Stimulated activated CD4-positive, alpha-beta T cell treated with anti-CD3 and anti-CD28 coated beads, Interleukin-4, amount 100 ng/mL, for 1 hour (primary cell): ENCODE measurements at regions not wholly inside any gene's neighbourhood (a gene's known extent, or its start where the extent isn't known, plus 50 kb on each side); places are given as distances from the start of the nearest gene placed in this dataset.

Source experiments
- DNase-seq: peaks from one replicate; pipeline ENCODE4 v3.0.0-alpha.2; 2020

DNA sequence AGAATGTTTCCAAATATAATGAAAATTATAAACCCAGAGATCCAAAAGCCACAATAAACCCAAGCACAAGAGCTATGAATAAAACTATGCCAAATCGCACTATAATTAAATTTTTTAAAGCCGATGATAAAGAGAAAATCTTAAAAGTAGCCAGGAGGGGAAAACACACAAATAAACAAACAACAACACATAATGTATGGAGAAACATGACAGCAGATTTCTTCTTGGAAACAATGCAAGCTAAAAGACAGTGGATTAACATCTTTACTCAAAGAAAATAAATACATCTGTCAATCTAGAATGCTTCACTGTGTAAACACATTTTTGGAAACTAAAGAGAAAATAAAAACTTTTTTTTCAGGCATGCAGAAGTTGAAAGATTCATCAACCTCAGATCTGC lies 53.0 kb upstream of the SMOX start:
- DNase-seq = no peak

DNA sequence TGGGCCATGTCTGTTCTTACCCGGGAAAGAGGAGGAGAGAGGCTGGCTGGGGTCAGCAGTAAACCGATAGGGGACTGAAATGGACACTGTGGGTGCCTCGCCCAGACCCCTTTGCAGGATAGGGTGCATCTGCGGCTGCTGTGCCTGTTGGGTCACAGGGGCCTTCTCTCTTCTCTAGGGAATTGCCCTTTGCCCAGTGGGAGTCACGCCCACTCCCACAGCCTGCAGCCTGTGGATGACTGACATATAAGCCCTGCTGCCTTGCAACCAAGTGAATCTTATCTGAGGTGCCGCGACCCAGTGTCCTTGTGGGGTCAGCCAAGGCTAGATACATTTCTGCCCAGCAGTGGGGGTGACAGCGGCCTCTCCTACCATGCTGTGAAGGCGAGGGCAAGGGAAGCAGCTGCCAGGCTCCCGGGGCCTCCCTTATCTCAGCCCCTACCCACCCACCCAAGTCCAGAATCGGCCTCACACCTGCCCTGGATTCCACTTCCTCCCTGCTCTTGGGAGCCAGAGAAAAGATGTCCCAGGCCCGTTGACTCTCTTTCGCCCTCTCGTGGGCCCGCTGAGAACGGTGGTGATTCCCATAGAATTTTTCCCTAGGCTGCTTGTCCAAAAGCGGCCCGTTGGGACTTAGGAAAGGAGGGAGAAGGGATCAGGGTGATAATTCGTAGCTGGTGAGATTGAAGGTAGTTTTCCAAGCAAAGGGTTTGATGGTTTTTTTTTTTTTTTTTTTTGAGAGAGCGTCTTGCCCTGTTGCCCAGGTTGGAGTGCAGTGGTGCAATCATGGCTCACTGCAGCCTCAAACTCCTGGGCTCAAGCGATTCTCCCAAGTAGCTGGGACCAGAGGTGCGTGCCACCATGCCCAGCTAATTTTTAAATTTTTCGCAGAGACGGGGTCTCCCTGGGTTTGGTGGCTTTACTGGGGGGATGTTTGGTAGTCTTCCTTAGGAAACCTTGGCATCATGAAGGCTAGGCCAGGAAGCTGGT lies 56.8 kb upstream of the SMOX start:
- peak; percentile 44 for DNase-seq

DNA sequence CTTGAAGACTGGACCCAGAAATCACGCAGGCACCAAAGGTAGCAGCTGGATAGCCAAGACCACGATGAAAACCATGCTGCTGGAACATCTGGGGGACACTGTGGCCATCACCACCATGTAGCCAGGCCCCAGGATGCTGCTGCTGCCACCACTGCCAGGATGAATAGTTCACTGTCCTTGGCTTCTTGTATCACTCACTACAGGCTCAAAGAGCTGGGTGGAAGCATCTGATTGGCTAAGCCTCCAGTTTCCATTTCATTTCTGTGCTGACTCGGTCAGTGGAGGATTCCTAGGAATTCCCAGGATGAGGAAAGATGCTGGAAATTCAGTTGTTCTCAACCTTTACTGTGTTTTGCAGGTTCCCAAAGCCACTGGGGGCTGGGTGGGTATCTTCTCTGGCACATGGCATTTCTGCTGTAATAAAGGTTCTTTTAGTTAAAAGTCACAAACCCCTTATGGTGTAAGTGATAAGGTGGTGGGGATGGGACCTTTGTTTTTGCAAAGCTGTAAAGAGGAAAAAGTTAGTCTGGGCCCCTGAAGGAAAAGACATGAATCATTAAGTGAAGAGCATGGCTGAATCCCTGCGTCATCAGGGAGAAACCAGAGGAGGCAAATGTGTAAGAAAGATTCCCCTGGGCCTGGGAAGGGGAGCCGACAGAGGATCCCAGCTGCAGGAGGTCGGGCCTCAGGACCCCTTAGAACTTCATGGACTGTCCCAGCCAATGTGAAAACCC lies 57.7 kb upstream of the SMOX start:
- no peak for DNase-seq

DNA sequence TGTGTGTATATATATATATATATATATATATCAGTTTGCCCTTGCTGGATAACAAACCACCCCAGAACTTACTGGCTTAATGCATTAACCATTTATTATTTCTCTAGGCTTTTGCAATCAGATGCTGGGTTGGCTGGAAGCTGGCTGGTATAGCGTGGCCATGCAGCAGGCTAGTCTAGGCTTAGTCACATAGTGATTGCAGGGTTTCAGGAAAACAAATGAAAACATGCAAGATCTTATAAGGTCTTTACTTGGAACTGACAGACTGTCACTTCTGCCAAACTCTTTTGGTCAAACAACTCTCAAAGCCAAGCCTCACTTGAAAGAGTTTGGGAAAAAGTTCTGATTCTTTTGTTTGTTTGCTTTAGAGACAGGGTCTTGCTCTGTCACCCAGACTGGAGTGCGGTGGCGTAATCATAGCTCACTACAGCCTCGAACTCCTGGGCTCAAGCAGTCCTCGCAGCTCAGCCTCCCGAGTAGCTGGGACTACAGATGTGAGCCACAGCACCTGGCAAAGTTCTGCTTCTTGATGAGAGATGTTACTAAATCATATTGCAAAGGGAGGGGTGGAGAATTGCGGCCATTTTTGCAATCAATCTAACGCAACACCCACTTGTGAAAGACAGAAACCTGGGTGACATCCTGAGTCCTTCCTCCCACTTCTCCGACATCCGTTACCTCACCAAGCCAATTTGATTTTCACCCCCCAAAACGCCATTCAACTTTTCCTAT lies 58.7 kb upstream of the SMOX start:
- no peak for DNase-seq

DNA sequence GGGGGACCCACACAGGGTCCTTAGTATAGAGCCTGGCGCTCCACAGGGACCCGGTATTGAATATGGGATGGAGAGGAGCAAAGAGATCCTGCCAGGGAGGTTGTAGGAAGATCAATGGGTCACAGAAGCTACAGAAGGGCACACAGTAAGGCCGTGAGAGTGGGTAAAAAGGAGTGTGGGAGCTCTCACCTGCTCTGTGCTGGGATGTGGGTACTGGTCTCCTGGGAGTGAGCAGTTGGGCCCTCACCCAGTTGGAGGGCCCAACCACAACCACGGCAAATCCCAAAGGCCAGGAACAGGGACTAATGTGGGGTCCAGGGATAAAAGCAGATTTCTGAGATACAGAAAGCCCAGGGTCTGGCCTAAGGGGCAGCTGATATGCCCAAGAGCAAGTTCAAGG lies 59.9 kb upstream of the SMOX start:
- no peak for DNase-seq

DNA sequence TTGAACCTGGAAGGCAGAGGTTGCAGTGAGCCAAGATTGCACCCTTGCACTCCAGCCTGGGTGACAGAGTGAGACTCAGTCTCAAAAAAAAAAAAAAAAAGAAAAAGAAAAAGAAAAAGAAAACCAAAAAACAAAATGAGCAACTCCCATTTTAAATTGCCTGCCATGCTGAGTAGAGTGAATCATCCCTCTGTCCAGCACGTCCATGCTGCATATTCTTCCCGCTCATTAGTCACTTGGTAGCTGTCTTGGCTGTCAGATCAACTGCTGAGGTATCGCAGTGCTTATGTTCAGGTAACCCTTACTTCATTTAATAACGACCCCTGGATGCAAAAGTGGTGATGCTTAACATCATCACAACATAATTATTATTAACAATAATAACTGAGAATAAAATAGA lies 60.7 kb upstream of the SMOX start:
- no peak for DNase-seq

DNA sequence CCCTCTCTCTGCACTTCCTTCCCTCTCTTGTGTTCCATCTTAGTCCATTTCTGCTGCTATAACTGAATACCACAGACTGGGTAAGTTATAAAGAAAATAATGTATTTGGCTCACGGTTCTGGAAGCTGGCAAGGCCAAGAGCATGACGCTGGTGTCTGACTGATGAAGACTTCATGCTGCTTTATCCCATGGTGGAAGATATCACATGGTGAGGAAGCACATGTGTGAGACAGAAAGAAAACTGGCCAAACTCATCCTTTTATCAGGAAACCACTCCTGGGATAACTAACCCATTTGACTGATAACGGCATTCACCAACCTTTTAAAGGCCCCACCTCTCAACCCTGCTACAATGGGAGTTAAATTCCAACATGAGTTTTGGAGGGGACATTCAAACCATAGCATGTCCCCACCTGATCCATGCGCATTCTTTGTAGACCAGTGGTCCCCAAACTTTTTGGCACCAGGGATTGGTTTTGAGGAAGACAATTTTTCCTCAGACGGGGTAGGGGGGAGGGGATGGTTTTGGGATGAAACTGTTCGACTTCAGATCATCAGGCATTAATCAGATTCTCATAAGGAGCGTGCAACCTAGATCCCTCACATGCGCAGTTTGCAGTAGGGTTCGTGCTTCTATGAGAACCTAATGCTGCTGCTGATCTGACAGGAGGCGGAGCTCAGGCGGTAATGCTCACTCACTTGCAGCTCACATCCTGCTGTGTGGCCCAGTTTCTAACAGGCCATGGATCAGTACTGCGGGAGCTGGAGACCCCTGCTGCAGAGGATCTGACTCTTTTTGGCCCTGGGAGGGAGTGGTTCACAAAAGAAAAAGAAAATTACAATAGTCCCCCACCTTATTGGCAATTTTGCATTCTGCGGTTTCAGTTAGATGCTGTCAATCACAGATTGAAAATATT lies 61.6 kb upstream of the SMOX start:
- no peak for DNase-seq

DNA sequence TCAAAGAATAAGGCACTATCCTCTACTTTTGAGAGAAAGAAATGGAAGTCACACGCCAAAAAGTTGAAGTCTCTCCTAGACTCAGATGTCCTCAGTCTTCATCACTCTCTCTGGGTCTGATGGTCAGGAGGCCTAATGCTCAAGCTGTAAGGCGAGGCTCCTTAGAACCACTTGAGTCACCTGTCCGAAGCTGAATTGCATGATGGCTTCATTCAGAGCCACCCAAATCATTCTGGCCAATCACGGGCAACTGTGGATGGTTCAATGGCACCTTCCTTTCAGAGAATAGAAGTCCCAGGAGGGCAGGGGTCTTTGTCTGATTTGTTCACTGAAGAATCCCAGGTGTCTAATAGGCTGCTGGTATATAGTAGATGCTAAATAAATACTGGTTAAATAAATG lies 63.9 kb upstream of the SMOX start:
- no peak for DNase-seq

DNA sequence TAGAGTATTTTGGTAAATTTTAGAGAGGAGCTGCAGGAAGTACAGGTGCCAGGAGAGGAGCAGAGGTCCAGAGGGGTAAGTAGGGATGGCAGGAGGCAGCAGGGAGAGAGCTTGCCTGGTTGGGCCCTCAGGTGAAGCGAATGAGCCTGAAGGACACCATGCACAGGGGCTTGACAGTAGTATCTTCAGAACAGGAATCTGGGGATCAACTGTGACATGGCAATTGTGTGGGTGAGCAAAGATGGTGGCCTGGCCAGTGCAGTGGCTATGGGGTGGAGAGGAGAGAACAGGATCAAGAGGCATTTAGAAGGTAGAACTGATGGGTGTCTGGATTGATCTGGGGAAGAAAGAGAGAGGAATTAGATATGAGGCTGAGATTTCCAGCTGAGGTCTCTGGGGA lies 64.5 kb upstream of the SMOX start:
- no peak for DNase-seq

DNA sequence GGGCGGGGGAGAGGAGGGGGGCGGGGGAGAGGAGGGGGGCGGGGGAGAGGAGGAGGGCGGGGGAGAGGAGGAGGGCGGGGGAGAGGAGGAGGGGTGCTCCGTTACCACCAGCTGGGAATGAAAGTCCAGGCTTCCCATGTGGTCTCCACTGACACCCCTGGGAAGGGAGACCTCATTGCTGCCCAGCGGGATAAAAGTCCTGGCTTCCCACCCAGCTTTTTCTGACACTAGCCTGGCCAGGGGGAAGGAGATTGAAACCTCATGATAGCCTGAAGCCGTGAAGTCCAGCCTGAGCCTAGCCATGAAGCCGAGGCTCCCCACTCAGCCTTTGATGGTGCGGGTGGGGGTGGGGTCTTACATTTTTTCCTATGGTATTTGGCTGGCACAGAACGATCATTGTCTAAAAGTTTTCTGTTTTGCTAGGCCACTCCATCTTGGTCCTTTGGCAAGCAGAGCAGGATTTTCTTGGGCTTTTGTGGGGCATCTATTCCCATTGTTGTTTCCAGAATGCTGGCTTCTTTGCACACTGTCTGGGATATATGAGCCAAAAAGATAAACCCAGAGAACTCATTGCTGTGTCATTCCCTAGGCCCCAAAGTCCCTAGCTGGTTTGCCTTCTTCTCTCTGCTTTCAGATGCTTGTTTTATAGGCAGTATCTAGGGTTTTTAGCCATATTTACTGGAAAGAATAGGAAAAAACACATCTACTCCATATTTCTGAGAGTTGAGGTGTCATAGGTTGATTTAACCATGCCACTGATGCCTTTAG lies 65.3 kb upstream of the SMOX start:
- no peak for DNase-seq

DNA sequence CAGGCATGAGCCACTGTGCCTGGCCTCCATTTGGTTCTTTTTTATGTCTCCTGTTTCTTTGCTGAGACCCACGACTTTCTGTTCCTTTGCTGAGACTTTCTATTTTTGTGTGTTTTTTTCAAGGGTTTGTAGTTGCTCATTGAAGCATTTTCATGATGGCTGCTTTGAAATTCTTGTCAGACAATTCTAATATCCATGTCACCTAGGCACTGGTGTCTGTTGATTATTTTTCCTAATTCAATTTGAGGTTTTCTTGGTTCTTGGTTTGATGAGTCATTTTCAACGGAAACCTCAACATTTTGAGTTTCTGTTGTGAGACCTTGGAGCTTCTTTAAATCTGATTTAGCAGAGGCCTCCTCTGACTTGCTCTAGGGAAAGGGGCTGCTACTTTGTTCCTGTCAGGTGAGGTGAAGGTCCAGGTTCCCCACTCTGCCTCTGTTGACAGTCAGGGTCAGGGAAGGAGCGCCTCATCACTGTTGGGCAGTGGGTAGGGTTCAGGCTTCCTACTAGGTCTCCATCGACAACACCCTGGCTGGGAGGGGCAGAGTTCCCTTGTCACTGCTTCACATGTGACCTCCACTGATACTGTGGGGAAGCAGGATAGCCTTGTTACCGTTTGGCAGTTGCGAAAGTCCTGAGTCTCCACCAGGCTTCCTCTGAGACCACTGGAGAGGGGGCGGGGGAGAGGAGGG lies 66.1 kb upstream of the SMOX start:
- peak; percentile 18 for DNase-seq

DNA sequence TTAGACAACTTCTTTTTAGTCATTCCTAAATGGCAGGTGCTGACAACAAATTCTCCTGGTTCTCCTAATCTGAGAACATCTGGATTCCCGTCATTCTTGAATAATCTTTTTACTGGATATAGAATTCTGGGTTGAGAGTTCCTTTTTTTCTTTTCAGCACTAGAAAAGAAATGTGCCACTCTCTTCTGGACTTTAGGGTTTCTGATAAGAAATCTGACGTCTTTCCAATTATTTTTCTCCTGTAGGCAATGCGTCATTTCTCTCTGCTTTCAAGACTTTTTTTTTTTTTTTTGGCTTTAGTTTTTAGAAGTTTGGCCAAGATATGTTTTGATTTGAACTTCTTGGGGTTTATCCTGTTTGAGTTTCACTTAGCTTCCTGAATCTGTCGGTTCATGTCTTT lies 66.1 kb upstream of the RNF24 start:
- no peak for DNase-seq

DNA sequence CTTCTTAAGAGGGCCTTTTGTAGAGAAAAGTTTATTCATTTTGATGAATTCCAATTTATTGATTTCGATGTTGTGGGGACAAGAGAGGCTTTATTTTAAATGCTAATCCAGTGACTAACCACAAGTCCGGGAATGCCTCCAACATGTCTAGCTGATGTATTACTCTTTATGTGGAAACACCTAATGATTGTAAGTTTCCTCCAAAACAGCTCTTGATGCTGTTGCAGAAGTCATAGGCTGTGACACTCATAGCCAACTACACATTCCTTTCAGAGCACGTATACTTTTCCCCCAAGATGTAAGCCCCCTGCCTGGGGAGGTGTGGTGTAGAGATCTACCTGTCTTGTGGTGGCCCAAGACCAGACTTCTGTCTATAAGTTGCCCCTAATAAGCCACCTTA lies 61.3 kb upstream of the RNF24 start:
- no peak for DNase-seq

DNA sequence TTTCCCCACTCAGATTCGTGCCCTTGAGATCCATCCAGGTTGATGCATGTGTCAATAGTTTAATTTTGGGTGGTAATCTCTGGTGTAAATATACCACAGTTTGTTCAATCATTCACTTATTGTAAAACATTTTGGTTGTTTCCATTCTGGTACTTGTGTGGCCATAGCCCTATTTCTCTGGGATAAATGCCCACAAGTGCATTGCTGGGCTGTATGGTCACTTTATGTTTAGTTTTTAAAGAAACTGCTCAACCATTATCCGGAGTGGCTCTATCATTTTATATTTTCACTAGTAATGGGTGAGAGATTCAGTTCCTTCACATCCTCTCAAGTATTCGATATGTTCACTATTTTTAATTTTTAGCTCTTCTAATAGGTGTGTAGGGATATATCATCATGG lies 60.7 kb upstream of the RNF24 start:
- DNase-seq = no peak

DNA sequence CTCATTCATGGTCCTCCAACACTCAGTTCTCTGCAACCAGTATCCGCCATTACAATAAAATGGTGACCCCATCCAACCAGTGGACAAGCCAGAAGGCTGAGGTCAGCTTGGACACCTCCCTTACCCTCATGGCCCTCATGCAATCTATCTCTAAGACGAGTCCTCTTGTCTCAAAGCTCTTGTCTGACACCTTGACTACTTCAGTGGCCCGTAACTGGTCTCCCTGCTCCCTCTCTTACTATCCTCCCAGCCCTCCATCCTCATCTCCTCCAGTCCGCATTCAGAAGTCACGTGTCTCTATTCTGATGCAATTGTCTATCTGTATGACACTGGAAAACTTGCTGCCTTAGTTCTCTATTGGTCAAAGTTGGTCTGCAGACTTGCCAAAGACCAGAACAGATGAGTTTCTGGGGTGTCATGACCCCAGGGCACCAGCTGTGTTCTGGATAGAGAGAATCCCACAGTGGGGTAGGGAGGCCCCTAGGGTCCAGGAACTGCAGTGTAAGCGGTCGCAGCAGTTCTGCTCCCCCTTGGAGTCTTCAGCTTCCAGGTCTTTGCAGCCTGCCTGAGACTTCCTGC lies 59.6 kb upstream of the RNF24 start:
- DNase-seq = no peak

DNA sequence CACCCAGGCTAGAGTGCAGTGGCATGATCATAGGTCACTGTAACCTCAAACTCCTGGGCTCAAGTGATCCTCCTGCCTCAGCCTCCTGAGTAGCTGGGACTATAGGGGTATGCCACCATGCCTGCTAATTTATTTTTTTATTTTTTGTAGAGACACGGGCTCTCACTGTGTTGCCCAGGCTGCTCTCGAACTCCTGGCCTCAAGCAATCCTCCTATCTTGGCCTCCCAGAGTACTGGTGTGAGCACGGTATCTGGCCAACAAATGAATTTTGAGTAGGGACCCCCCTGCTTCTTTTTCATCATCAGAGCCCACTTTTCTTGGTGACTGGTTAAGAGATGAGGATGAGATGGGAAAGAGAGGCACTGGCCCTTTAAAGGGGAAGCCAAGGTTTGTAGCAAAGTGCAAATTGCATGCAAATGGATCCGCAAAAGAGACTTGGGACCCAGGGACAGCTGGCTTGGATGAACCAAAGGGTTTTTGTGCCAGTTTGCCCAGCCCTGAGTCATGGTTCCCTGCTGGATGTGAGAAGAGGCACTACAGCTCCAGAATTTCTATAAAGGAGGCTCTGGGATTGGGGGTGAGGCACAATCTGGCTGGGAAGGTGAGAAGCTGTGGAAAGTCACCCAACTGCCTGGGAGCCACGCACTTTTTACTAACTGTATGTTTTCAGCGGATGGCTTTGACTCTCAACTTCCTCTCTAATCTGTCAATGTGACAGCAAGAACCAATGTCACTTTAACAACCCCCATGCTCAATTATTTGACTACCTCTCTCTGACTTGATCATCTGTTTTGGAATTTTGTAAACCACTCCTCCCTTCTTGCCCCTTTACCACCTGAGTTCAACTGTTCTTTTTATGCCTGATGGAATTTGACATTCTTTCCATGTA lies 58.7 kb upstream of the RNF24 start:
- no peak for DNase-seq

DNA sequence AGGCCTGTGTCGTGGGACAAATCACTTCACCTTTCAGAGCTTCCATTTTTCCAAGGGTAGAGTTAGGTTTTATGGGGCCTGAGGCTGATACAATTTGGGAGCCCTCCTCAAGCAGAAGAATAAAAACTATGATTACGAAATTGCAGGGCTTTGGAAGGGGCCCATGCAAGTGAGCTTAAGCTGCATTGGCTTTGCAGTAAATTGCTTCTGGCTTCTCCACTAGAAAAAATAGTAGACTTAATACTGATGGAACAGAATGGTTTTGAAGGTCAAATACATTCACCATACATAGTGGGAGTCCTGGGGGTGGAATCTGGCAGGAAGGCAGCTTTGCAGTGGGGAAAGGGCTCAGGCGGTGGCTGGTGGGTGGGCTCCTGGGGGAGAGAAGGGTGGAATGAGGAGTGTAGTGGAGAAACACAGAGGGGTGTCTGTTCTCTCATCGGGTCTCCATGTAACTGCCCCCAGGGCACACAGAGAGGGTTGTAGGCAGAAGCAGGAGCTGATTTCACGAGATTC lies 55.9 kb upstream of the RNF24 start:
- no peak for DNase-seq

DNA sequence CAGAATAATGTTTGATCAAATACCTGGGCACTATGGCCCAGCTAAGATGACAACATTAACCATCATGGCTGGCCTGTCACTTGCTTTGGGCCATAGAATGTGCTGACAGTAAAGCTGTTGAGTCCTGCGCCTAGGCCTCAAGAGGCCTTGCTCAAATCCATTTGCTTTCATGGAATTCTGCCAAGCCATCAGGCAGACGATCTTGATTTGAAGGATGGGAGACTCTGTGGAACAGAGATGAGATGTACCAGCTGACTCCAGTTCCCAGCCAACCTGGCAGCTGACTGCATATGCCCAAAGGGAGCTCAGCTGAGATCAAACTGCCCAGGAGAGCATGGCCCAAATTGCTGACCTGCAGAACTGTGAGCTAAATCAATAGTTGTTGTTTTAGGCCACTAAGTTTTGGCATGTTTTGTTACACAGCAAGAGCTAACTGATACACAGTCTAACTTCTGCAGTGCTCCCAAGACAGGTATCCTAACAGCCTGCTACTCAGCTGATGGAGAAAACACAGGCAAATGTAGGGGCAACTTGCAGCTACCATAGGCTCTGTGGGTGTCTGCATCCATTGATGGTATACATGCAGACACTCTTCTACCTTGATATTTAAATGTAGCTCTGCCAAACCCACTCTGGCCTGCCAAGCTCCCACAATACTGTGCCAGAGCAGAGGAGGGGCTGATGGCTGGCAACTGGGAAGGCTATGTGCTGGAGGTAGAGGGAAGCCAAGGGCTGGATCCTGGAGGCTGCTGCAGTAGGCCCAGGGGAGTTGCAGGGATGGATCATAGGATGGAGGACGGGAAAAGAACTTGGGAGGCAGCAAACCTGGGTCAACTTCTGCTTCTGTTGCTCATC lies 55.2 kb upstream of the RNF24 start:
- no peak for DNase-seq
